ENCODE measurements at regions not wholly inside any gene's neighbourhood (a gene's known extent, or its start where the extent isn't known, plus 50 kb on each side); places are given as distances from the start of the nearest gene placed in this dataset.

DNA sequence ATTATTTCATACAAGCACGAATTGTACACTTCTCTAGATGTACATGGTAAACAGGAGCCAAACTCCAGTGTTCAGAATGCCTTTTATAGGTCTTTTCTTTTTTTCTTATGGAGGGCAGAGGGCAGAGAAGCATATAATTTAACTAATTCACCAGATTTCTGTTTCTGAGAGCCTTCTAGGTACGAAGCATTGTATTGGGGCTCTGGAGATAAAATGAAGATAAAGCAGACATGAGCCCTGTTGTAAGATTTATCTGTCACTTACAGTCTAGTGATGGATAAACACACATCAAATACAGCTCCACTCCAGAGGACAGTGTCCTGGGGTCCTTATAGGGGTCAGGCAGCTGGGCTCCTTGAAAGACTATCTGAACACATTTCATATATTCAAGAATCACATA is 265.5 kb downstream of the SKAP2 start (continued):
- TF ChIP-seq ETV6 (conservative IDR thresholded peaks at IDR 0.05 in 1 of 2, IDR thresholded peaks at IDR 0.05 in 1 of 2; ENCODE audit: borderline replicate concordance in 1 of 2, low read depth in 1 of 2) (no peak), RCOR1 (conservative IDR thresholded peaks at IDR 0.05; ENCODE audit: low read depth, low read length) (no peak)

DNA sequence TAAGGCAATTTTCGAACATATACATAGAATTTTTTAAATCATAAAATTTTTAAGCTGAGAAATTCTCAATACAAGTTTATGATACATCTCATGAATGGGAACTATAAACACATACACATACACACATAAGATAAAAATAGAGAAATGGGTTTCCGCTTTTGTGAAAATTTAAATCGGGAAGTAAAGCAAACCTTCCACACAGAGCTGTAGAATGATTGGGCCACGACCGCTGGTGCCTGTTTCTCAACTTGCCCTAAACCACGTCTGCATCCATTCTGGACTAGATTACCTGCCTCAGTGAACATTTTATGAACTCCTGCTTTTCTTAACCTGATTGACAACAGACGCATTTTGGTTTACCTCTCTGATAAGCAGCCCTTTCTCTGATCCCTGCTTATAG is 264.4 kb downstream of the SKAP2 start:
- RAD21 ChIA-PET (ENCODE audit: unreplicated experiment): no interaction called here
- Histone ChIP-seq H4K20me1 (ENCODE audit: control insufficient read depth, insufficient read depth) (no peaks in the 10 kb centered on the region), H3K9me3 (replicated peaks; ENCODE audit: control insufficient read depth, insufficient read depth, low read length) (no peaks in the 10 kb centered on the region), H3K4me1 (ENCODE audit: control insufficient read depth, insufficient read depth, low read length) (no peaks in the 10 kb centered on the region), H3K36me3 (ENCODE audit: control insufficient read depth in 2 of 2, insufficient read depth in 2 of 2, low read length in 1 of 2) (no peaks in the 10 kb centered on the region), H3K27ac (ENCODE audit: control insufficient read depth, insufficient read depth) (no peak overlapping the region), H2AFZ (ENCODE audit: control insufficient read depth, low read depth, low read length) (no peak overlapping the region), H3K27me3 (replicated peaks in 1 of 2; ENCODE audit: control insufficient read depth in 2 of 2, insufficient read depth in 2 of 2, low read length in 1 of 2) (no peaks in the 10 kb centered on the region; a peak in 1 of 4 replicates), H3K4me2 (ENCODE audit: control insufficient read depth, insufficient read depth) (no peak overlapping the region), H3K4me3 (no peak overlapping the region), H3K79me2 (ENCODE audit: control insufficient read depth, insufficient read depth, low read length) (no peaks in the 10 kb centered on the region), H3K9ac (ENCODE audit: control insufficient read depth, insufficient read depth, low read length) (no peak overlapping the region)
- DNase-seq (ENCODE audit: low read depth, low spot score): no peak
- intact Hi-C loops (cut with micrococcal nuclease; ENCODE audit: unreplicated experiment) (no loop called here), in situ Hi-C loops (cut with MboI) (no loop called here)
- SMC1A ChIA-PET (ENCODE audit: uncharacterized antibody, unreplicated experiment): interaction anchor here (1.5 kb wide), 1 partner anchor 9 kb away, joined by 3 read pairs; no protein-coding TSS in a partner anchor
- ATAC-seq: no peak
- 46% methylated on average over 7 of the region's 7 CpGs for WGBS (ENCODE audit: insufficient coverage, insufficient replicate concordance, low lambda C conversion rate, missing lambda C conversion rate)
- FAIRE-seq: no peak
- CTCF ChIA-PET: interaction anchor here (1.4 kb wide), 1 partner anchor 68 kb away, joined by 3 read pairs; no protein-coding TSS in a partner anchor
- no TSS peak for BruUV-seq (replicated peaks)
- POLR2A ChIA-PET: no interaction called here
- no peak for TF ChIP-seq MTA2 (IDR thresholded peaks at IDR 0.05; ENCODE audit: low read depth)
- no peak for TF ChIP-seq CHD2 (IDR thresholded peaks at IDR 0.05; ENCODE audit: borderline replicate concordance, low read depth, low read length)
- no peak for TF ChIP-seq YY1 (IDR thresholded peaks at IDR 0.05; ENCODE audit: low read depth, low read length)
- TF ChIP-seq, protein P1, sequence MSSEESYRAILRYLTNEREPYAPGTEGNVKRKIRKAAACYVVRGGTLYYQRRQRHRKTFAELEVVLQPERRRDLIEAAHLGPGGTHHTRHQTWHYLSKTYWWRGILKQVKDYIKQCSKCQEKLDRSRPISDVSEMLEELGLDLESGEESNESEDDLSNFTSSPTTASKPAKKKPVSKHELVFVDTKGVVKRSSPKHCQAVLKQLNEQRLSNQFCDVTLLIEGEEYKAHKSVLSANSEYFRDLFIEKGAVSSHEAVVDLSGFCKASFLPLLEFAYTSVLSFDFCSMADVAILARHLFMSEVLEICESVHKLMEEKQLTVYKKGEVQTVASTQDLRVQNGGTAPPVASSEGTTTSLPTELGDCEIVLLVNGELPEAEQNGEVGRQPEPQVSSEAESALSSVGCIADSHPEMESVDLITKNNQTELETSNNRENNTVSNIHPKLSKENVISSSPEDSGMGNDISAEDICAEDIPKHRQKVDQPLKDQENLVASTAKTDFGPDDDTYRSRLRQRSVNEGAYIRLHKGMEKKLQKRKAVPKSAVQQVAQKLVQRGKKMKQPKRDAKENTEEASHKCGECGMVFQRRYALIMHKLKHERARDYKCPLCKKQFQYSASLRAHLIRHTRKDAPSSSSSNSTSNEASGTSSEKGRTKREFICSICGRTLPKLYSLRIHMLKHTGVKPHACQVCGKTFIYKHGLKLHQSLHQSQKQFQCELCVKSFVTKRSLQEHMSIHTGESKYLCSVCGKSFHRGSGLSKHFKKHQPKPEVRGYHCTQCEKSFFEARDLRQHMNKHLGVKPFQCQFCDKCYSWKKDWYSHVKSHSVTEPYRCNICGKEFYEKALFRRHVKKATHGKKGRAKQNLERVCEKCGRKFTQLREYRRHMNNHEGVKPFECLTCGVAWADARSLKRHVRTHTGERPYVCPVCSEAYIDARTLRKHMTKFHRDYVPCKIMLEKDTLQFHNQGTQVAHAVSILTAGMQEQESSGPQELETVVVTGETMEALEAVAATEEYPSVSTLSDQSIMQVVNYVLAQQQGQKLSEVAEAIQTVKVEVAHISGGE (CRISPR knock-in tag; IDR thresholded peaks at IDR 0.05): no peak
- no peak for TF ChIP-seq BACH1 (IDR thresholded peaks at IDR 0.05; ENCODE audit: borderline replicate concordance)
- no peak for TF ChIP-seq ZNF274 (IDR thresholded peaks at IDR 0.05; ENCODE audit: insufficient read depth, insufficient read length)
- TF ChIP-seq MEF2A (IDR thresholded peaks at IDR 0.05; ENCODE audit: insufficient read depth, low read depth, low read length): no peak
- TF ChIP-seq RAD21 (IDR thresholded peaks at IDR 0.05; ENCODE audit: insufficient read depth, low read depth, low read length): no peak
- no peak for TF ChIP-seq KLF5 (IDR thresholded peaks at IDR 0.05; ENCODE audit: partially characterized antibody)
- TF ChIP-seq RAD51 (IDR thresholded peaks at IDR 0.05): no peak
- TF ChIP-seq SUPT20H (IDR thresholded peaks at IDR 0.05; ENCODE audit: borderline replicate concordance, control insufficient read depth, low read depth, low read length): no peak
- no peak for TF ChIP-seq ZZZ3 (IDR thresholded peaks at IDR 0.05; ENCODE audit: control insufficient read depth, insufficient read length, low read depth)
- TF ChIP-seq BMI1 (IDR thresholded peaks at IDR 0.05; ENCODE audit: borderline replicate concordance): no peak
- TF ChIP-seq, protein P2, sequence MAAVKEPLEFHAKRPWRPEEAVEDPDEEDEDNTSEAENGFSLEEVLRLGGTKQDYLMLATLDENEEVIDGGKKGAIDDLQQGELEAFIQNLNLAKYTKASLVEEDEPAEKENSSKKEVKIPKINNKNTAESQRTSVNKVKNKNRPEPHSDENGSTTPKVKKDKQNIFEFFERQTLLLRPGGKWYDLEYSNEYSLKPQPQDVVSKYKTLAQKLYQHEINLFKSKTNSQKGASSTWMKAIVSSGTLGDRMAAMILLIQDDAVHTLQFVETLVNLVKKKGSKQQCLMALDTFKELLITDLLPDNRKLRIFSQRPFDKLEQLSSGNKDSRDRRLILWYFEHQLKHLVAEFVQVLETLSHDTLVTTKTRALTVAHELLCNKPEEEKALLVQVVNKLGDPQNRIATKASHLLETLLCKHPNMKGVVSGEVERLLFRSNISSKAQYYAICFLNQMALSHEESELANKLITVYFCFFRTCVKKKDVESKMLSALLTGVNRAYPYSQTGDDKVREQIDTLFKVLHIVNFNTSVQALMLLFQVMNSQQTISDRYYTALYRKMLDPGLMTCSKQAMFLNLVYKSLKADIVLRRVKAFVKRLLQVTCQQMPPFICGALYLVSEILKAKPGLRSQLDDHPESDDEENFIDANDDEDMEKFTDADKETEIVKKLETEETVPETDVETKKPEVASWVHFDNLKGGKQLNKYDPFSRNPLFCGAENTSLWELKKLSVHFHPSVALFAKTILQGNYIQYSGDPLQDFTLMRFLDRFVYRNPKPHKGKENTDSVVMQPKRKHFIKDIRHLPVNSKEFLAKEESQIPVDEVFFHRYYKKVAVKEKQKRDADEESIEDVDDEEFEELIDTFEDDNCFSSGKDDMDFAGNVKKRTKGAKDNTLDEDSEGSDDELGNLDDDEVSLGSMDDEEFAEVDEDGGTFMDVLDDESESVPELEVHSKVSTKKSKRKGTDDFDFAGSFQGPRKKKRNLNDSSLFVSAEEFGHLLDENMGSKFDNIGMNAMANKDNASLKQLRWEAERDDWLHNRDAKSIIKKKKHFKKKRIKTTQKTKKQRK (IDR thresholded peaks at IDR 0.05; ENCODE audit: low read depth, low read length): no peak

Measured in GM12878 (cell line).